Fibroblast of the aortic adventitia (primary cell): ENCODE measurements at regions not wholly inside any gene's neighbourhood (a gene's known extent, or its start where the extent isn't known, plus 50 kb on each side); places are given as distances from the start of the nearest gene placed in this dataset.

ENCODE experiments used
- DNase-seq: peaks from one replicate; pipeline ENCODE4 v3.0.0-alpha.2; 2010; ENCODE audit warnings: low read depth
- H3K4me3 ChIP-seq: 2 replicates; pipeline ENCODE4 v1.5.1; 2011; ENCODE audit warnings: low read depth, mild to moderate bottlenecking, control low read depth, low read length, moderate library complexity
- CTCF ChIP-seq: IDR thresholded peaks from 2 replicates; pipeline ENCODE4 v1.5.1; 2011; ENCODE audit warnings: mild to moderate bottlenecking, low read length, control low read depth, inconsistent platforms; ENCODE audit not compliant: insufficient read depth

GRCh38 chr14:100988011-100988410 is 84.5 kb upstream of the RTL1 start:
- no peak overlapping the region for H3K4me3 ChIP-seq
- no peak for DNase-seq
- no peak for TF ChIP-seq CTCF

GRCh38 chr14:100988411-100988900 is 84.9 kb upstream of the RTL1 start:
- H3K4me3 ChIP-seq: no peak overlapping the region
- no peak for TF ChIP-seq CTCF
- no peak for DNase-seq

GRCh38 chr14:100988956-100989355 is 85.4 kb upstream of the RTL1 start:
- TF ChIP-seq CTCF: no peak
- DNase-seq: no peak

GRCh38 chr14:100989924-100990323 is 86.4 kb upstream of the RTL1 start:
- no peak for DNase-seq
- no peak for TF ChIP-seq CTCF
- no peak overlapping the region for H3K4me3 ChIP-seq

More at GRCh38 chr14:100988956-100989355, 85.4 kb upstream of the RTL1 start:
- no peak overlapping the region for H3K4me3 ChIP-seq

GRCh38 chr14:100994082-100994481 is 90.6 kb upstream of the RTL1 start:
- no peak for TF ChIP-seq CTCF
- peak; percentile 16 for DNase-seq
- no peak overlapping the region for H3K4me3 ChIP-seq

GRCh38 chr14:100994756-100995330 is 91.3 kb upstream of the RTL1 start:
- no peak for TF ChIP-seq CTCF
- H3K4me3 ChIP-seq: no peak overlapping the region
- no peak for DNase-seq

- no peak for TF ChIP-seq CTCF
- H3K4me3 ChIP-seq: no peak overlapping the region
- no peak for DNase-seq
These were observed 97.3 kb upstream of the RTL1 start for GRCh38 chr14:101000711-101001250.
